22Rv1 (cell line): ENCODE measurements at regions not wholly inside any gene's neighbourhood (a gene's known extent, or its start where the extent isn't known, plus 50 kb on each side); places are given as distances from the start of the nearest gene placed in this dataset.

Experiments used
- CTCF ChIP-seq: fragments of 450-650 bp; IDR thresholded peaks from 2 replicates; pipeline ENCODE4 v1.5.1; 2017; ENCODE audit warnings: mild to moderate bottlenecking
- ZFX ChIP-seq: fragments of 450-650 bp; IDR thresholded peaks from 2 replicates; pipeline ENCODE4 v1.6.1; 2017; ENCODE audit warnings: antibody characterized with exemption, borderline replicate concordance

DNA sequence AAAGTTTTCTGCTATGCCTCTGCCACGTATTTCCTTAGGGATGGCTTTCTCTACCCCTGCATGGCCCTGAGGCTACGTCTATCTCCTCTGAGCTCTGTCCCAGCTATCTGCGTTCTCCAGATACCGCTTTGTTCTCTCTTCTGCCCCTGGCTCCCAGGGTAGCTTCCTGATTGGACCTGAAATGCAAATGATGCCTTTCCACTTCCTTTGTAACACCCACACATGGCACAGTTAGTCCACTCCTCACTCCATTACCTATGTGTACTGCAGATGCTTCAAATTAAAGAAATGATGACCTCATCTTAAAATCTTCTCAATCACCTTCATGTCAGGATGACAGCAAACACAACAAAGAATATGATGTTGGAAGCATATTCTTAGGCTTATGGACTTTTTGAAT is 138.6 kb upstream of the POGK start:
- TF ChIP-seq CTCF, result no peak
- no peak for TF ChIP-seq ZFX
